ENCODE measurements at regions not wholly inside any gene's neighbourhood (a gene's known extent, or its start where the extent isn't known, plus 50 kb on each side); places are given as distances from the start of the nearest gene placed in this dataset.
A peak's percentile ranks its signal among the peaks of the same experiment; 100 is the strongest.

DNA sequence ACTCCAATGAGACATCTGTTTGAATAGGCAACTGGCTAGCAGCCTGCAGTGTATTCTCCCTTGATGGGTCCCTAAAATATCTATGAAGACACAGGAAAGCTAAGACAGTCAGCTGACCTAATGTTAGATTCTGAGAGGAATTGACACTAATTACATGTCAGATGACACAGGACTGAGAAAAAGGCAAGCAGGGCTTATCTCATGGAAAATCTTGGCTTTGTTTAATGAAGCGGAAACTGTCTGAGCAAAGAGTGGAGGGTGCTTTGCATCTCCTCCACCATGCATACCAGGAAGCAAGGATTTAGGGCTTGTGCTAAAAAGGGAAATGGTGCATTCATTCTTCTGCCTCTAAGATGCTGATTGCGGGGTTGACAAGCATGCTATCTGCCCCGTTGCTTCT is 135.5 kb upstream of the GLI3 start:
- no peak overlapping the region for H3K27ac ChIP-seq (ENCODE audit: insufficient read length, low read depth, low read length)
- H3T11ph ChIP-seq (ENCODE audit: low read length) = no peak overlapping the region
- Mint-ChIP-seq H3K27me3 (ENCODE audit: low read depth) (peaks cover 2% of the 10 kb centered on the region; the same call in 1 of the 2 replicates), H3K4me3 (no peak overlapping the region), H3K27ac (peak overlapping the region in 1 of 3 experiments; percentile 82; a peak in 1 of 7 replicates), H3K9me3 (peaks cover 16 to 19% of the 10 kb centered on the region in 2 experiments), H3K36me3 (ENCODE audit: insufficient read depth in 1 of 3, low read depth in 3 of 3) (peaks cover under 1 to 11% (median 6%) of the 10 kb centered on the region in 3 experiments; a peak in 5 of 7 replicates), H3K4me1 (peaks cover 6 to 9% of the 10 kb centered on the region in 2 experiments)
- no peak overlapping the region for H3K4ac ChIP-seq (ENCODE audit: low read depth, low read length)
- no peak overlapping the region for H3K9ac ChIP-seq (ENCODE audit: extremely low read depth, insufficient read length, low read length)
- H3K56ac ChIP-seq (ENCODE audit: insufficient read length, low read depth, low read length) = no peak overlapping the region
- no peak overlapping the region for H2BK20ac ChIP-seq (ENCODE audit: low read depth, low read length, poor library complexity, severe bottlenecking)
- H4K20me1 ChIP-seq (ENCODE audit: control insufficient read depth, insufficient read depth, insufficient read length) = no peaks in the 10 kb centered on the region
- no peak overlapping the region for H3K18ac ChIP-seq (ENCODE audit: insufficient read length, low read depth, low read length)
- H3K4me1 ChIP-seq (ENCODE audit: insufficient read depth, low read length) = no peaks in the 10 kb centered on the region
- no peak overlapping the region for H3K4me2 ChIP-seq (ENCODE audit: insufficient read depth, insufficient read length, low read length)
- TF ChIP-seq, protein P1, sequence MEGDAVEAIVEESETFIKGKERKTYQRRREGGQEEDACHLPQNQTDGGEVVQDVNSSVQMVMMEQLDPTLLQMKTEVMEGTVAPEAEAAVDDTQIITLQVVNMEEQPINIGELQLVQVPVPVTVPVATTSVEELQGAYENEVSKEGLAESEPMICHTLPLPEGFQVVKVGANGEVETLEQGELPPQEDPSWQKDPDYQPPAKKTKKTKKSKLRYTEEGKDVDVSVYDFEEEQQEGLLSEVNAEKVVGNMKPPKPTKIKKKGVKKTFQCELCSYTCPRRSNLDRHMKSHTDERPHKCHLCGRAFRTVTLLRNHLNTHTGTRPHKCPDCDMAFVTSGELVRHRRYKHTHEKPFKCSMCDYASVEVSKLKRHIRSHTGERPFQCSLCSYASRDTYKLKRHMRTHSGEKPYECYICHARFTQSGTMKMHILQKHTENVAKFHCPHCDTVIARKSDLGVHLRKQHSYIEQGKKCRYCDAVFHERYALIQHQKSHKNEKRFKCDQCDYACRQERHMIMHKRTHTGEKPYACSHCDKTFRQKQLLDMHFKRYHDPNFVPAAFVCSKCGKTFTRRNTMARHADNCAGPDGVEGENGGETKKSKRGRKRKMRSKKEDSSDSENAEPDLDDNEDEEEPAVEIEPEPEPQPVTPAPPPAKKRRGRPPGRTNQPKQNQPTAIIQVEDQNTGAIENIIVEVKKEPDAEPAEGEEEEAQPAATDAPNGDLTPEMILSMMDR (conservative IDR thresholded peaks at IDR 0.05) = no peak
- no peak for DNase-seq
- H3K27me3 ChIP-seq (ENCODE audit: insufficient read depth, low read length) = no peaks in the 10 kb centered on the region
- no peaks in the 10 kb centered on the region for H3K79me1 ChIP-seq (ENCODE audit: insufficient read depth, low read depth, low read length, poor library complexity, severe bottlenecking)
- H2BK12ac ChIP-seq (ENCODE audit: insufficient read length, low read depth, low read length) = no peak overlapping the region
- no peak overlapping the region for H2BK5ac ChIP-seq (ENCODE audit: insufficient read length, low read length)
- H2BK15ac ChIP-seq (ENCODE audit: low read depth, low read length) = no peak overlapping the region
- no peaks in the 10 kb centered on the region for H3K23me2 ChIP-seq (ENCODE audit: insufficient read length, low read depth, low read length, poor library complexity, severe bottlenecking)
- no peak overlapping the region for H4K8ac ChIP-seq (replicated peaks; ENCODE audit: insufficient read length, low read depth, low read length)
- WGBS (ENCODE audit: extremely low coverage, insufficient read length, low lambda C conversion rate) = no CpG with 5 or more reads among the region's 3 CpGs
- no peak overlapping the region for H2BK120ac ChIP-seq (ENCODE audit: low read depth, low read length, poor library complexity, severe bottlenecking)
- H3K23ac ChIP-seq (ENCODE audit: insufficient read length, low read depth, low read length) = no peak overlapping the region
- no peak overlapping the region for H2AFZ ChIP-seq (ENCODE audit: low read length)
- no peak overlapping the region for H4K91ac ChIP-seq (ENCODE audit: insufficient read length, low read depth, low read length)
- no peak overlapping the region for H2AK5ac ChIP-seq (ENCODE audit: insufficient read length, low read length)
- no peaks in the 10 kb centered on the region for H3K79me2 ChIP-seq (ENCODE audit: insufficient read depth, low read length)
- no peak overlapping the region for H3K14ac ChIP-seq (ENCODE audit: insufficient read depth, low read length)
- no peaks in the 10 kb centered on the region for H3K9me3 ChIP-seq (ENCODE audit: control insufficient read depth, low read depth, low read length)
- H4K5ac ChIP-seq (ENCODE audit: insufficient read length, low read depth, low read length) = no peak overlapping the region
